ENCODE measurements at regions not wholly inside any gene's neighbourhood (a gene's known extent, or its start where the extent isn't known, plus 50 kb on each side); places are given as distances from the start of the nearest gene placed in this dataset.
A peak's percentile ranks its signal among the peaks of the same experiment; 100 is the strongest.

GRCh38 chr1:208648146-208648545 lies 404.0 kb upstream of the PLXNA2 start:
- DNase-seq = no peak

GRCh38 chr1:208652296-208653160 lies 408.3 kb upstream of the PLXNA2 start:
- DNase-seq = peak; percentile 15

GRCh38 chr1:208653426-208653825 lies 409.2 kb upstream of the PLXNA2 start:
- no peak for DNase-seq

GRCh38 chr1:208654241-208654640 lies 410.1 kb upstream of the PLXNA2 start:
- DNase-seq = no peak

- DNase-seq = no peak
Observed at GRCh38 chr1:208665936-208666335, 421.8 kb upstream of the PLXNA2 start.

- DNase-seq = no peak
Observed at GRCh38 chr1:208668991-208669390, 424.8 kb upstream of the PLXNA2 start.

GRCh38 chr1:208670778-208671177 lies 426.6 kb upstream of the PLXNA2 start:
- no peak for DNase-seq

- no peak for DNase-seq
Observed at GRCh38 chr1:208681878-208682663, 437.9 kb upstream of the PLXNA2 start.

GRCh38 chr1:208682664-208683013 lies 438.5 kb upstream of the PLXNA2 start:
- no peak for DNase-seq

- DNase-seq = no peak
Observed at GRCh38 chr1:208683141-208683540, 439.0 kb upstream of the PLXNA2 start.

GRCh38 chr1:208684192-208684591 lies 440.0 kb upstream of the PLXNA2 start:
- DNase-seq = no peak

GRCh38 chr1:208686592-208686991 lies 442.4 kb upstream of the PLXNA2 start:
- no peak for DNase-seq

GRCh38 chr1:208688656-208689315 lies 444.6 kb upstream of the PLXNA2 start:
- no peak for DNase-seq

GRCh38 chr1:208691012-208691411 lies 446.8 kb upstream of the PLXNA2 start:
- no peak for DNase-seq

GRCh38 chr1:208709981-208710380 lies 465.8 kb upstream of the PLXNA2 start:
- DNase-seq = no peak

- DNase-seq = no peak
Observed at GRCh38 chr1:208714323-208714722, 470.1 kb upstream of the PLXNA2 start.

- DNase-seq = no peak
Observed at GRCh38 chr1:208717525-208717924, 473.3 kb upstream of the PLXNA2 start.

GRCh38 chr1:208722592-208722991 lies 478.4 kb upstream of the PLXNA2 start:
- no peak for DNase-seq

GRCh38 chr1:208724079-208724478 lies 479.9 kb upstream of the PLXNA2 start:
- no peak for DNase-seq

- no peak for DNase-seq
Observed at GRCh38 chr1:208728815-208729214, 484.6 kb upstream of the PLXNA2 start.

- DNase-seq = no peak
Observed at GRCh38 chr1:208731981-208732821, 488.0 kb upstream of the PLXNA2 start.

GRCh38 chr1:208737161-208737560 lies 493.0 kb upstream of the PLXNA2 start:
- no peak for DNase-seq

GRCh38 chr1:208737922-208738321 lies 493.7 kb upstream of the PLXNA2 start:
- DNase-seq = no peak
